Endodermal cell (in vitro differentiated cells): ENCODE measurements at regions not wholly inside any gene's neighbourhood (a gene's known extent, or its start where the extent isn't known, plus 50 kb on each side); places are given as distances from the start of the nearest gene placed in this dataset.

Experiments
- DNase-seq: peaks from one replicate; pipeline ENCODE4 v3.0.0-alpha.2; 2017
- H3K27ac ChIP-seq: 2 replicates; pipeline ENCODE4 v1.5.1; 2013; ENCODE audit warnings: mild to moderate bottlenecking, low read depth, low read length, moderate library complexity
- H3K27me3 ChIP-seq: 2 replicates; pipeline ENCODE4 v1.6.1; 2013; ENCODE audit warnings: mild to moderate bottlenecking, low read length, moderate library complexity; ENCODE audit not compliant: insufficient read depth, control insufficient read depth, poor library complexity, severe bottlenecking
- H3K36me3 ChIP-seq: 2 replicates; pipeline ENCODE4 v1.7.0; 2013; ENCODE audit warnings: mild to moderate bottlenecking, low read length, moderate library complexity; ENCODE audit not compliant: control insufficient read depth, insufficient read depth
- H3K4me1 ChIP-seq: one replicate; pipeline ENCODE4 v1.7.0; 2013; ENCODE audit warnings: low read length; ENCODE audit not compliant: control insufficient read depth, insufficient read depth
- H3K4me3 ChIP-seq: 2 replicates; pipeline ENCODE4 v1.5.1; 2013; ENCODE audit warnings: mild to moderate bottlenecking, low read length, moderate library complexity
- H3K9ac ChIP-seq: 2 replicates; pipeline ENCODE4 v1.6.1; 2013; ENCODE audit warnings: mild to moderate bottlenecking, low read length, moderate library complexity; ENCODE audit not compliant: poor library complexity, severe bottlenecking; ENCODE audit errors: extremely low read depth
- H3K9me3 ChIP-seq: 2 replicates; pipeline ENCODE4 v1.6.1; 2013; ENCODE audit warnings: mild to moderate bottlenecking, low read length, moderate library complexity; ENCODE audit not compliant: control insufficient read depth
- H3K27ac Mint-ChIP-seq: 2 replicates; pipeline ENCODE4 v1.8.0; 2020; ENCODE audit warnings: mixed read lengths
- H3K27me3 Mint-ChIP-seq: 2 replicates; pipeline ENCODE4 v1.8.0; 2021; ENCODE audit warnings: mild to moderate bottlenecking, mixed read lengths; ENCODE audit not compliant: insufficient read depth
- H3K36me3 Mint-ChIP-seq: 2 replicates; pipeline ENCODE4 v1.8.0; 2020; ENCODE audit warnings: low read depth, mixed read lengths
- H3K4me1 Mint-ChIP-seq: 2 replicates; pipeline ENCODE4 v1.8.0; 2020; ENCODE audit warnings: mixed read lengths
- H3K4me3 Mint-ChIP-seq: 2 replicates; pipeline ENCODE4 v1.8.0; 2020; ENCODE audit warnings: mild to moderate bottlenecking, moderate library complexity, mixed read lengths
- H3K9me3 Mint-ChIP-seq: 2 replicates; pipeline ENCODE4 v1.8.0; 2020; ENCODE audit warnings: mild to moderate bottlenecking, mixed read lengths
- WGBS, 2 experiments: methylation state at CpG; one replicate each; pipeline versions ENCODE4 v1.1.5 to v1.1.7; 2013; ENCODE audit warnings: missing lambda C conversion rate in 2 of 2, mixed read lengths in 1 of 2; ENCODE audit not compliant: insufficient coverage in 1 of 2, insufficient read length in 1 of 2; 5-methylcytosine and 5-hydroxymethylcytosine counted together
- TF ChIP-seq, protein P1 (sequence below): fragments of 200-600 bp; sonication (generic); conservative IDR thresholded peaks from 2 replicates; pipeline ENCODE4 v1.5.0; 2021; ENCODE audit warnings: antibody characterized with exemption, mild to moderate bottlenecking

DNA sequence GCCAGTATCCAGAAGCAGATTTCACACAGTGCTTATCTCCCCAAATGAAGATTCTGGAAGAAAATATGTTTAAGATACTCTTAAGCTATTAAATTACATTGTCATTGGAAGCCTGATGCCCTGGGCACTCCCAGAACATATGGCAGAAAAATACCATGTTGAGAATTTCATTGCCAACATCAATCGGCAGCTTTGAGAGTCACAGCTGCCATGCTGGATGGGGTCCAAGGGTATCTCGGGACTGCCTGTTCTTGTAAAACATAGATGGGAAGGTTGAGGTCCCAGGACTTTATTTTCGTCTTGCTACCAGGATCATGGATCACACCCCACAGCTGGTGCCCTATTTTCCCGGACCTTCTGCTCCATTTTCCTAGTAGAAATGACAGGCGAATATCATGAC is 632.5 kb downstream of the SUCLG1 start:
- Histone ChIP-seq H3K27me3 (no peaks in the 10 kb centered on the region), H3K36me3 (no peaks in the 10 kb centered on the region), H3K9ac (no peak overlapping the region), H3K4me3 (no peak overlapping the region), H3K4me1 (no peaks in the 10 kb centered on the region), H3K27ac (no peak overlapping the region), H3K9me3 (no peaks in the 10 kb centered on the region)
- Mint-ChIP-seq H3K27ac (no peak overlapping the region), H3K36me3 (no peaks in the 10 kb centered on the region), H3K27me3 (no peaks in the 10 kb centered on the region), H3K4me1 (peaks cover 10% of the 10 kb centered on the region), H3K4me3 (no peak overlapping the region), H3K9me3 (no peaks in the 10 kb centered on the region)
- TF ChIP-seq, protein P1, sequence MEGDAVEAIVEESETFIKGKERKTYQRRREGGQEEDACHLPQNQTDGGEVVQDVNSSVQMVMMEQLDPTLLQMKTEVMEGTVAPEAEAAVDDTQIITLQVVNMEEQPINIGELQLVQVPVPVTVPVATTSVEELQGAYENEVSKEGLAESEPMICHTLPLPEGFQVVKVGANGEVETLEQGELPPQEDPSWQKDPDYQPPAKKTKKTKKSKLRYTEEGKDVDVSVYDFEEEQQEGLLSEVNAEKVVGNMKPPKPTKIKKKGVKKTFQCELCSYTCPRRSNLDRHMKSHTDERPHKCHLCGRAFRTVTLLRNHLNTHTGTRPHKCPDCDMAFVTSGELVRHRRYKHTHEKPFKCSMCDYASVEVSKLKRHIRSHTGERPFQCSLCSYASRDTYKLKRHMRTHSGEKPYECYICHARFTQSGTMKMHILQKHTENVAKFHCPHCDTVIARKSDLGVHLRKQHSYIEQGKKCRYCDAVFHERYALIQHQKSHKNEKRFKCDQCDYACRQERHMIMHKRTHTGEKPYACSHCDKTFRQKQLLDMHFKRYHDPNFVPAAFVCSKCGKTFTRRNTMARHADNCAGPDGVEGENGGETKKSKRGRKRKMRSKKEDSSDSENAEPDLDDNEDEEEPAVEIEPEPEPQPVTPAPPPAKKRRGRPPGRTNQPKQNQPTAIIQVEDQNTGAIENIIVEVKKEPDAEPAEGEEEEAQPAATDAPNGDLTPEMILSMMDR = no peak
- 89 to 93% methylated on average over 1 to 5 of the region's 5 CpGs for WGBS, 2 experiments
- DNase-seq = no peak

DNA sequence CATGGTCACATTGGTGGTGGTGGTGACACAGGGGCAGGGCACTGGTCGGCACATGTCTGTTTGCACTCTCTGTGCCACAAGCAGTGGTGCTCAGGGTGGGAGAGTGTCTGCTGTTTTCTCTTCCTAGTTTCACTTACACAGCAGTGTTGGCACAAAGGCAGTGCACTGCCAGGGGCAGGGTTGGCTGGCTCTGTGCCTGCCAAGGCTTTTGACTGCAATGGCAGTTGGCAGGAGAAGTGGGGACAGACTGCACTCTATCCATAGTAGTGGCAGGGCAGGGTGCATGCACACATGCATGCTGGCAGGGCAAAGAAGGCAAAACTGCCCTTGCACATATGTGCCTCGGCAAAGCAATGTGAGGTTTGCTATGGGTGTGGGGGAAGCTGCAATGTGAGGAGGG is 635.9 kb downstream of the SUCLG1 start:
- no peak overlapping the region for H3K4me3 ChIP-seq
- WGBS, 2 experiments = 91% methylated on average over 2 of the region's 2 CpGs; no CpG with 5 or more reads in 1 of the 2 experiments
- Mint-ChIP-seq H3K9me3 (no peaks in the 10 kb centered on the region), H3K4me3 (no peak overlapping the region), H3K36me3 (peaks cover 1% of the 10 kb centered on the region), H3K27me3 (no peaks in the 10 kb centered on the region), H3K4me1 (peaks cover 11% of the 10 kb centered on the region), H3K27ac (no peak overlapping the region)
- DNase-seq = no peak
- no peak overlapping the region for H3K27ac ChIP-seq
- TF ChIP-seq, protein P1 = no peak
- H3K36me3 ChIP-seq = no peaks in the 10 kb centered on the region
- H3K27me3 ChIP-seq = no peaks in the 10 kb centered on the region
- no peaks in the 10 kb centered on the region for H3K9me3 ChIP-seq
- no peaks in the 10 kb centered on the region for H3K4me1 ChIP-seq
- H3K9ac ChIP-seq = no peak overlapping the region

DNA sequence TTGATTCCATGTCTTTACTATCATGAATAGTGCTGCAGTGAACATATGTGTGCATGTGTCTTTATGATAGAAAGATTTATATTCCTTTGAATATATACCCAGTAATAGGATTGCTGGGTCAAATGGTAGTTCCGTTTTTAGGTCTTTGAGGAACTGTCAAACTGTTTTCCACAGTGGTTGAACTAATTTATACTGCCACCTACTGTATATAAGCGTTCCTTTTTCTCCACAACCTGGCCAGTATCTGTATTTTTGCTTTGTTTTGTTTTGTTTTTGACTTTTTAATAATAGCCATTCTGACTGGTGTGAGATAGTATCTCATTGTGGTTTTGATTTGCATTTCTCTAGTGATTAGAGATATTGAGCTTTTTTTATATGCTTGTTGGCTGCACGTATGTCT is 641.6 kb downstream of the SUCLG1 start:
- 58% methylated on average over 3 of the region's 3 CpGs; no CpG with 5 or more reads in 1 of the 2 experiments for WGBS, 2 experiments
- no peaks in the 10 kb centered on the region for H3K27me3 ChIP-seq
- DNase-seq = no peak
- Mint-ChIP-seq H3K27ac (peak overlapping the region; percentile 1), H3K4me1 (peaks cover 14% of the 10 kb centered on the region), H3K9me3 (no peaks in the 10 kb centered on the region), H3K4me3 (no peak overlapping the region), H3K36me3 (peaks cover 1% of the 10 kb centered on the region), H3K27me3 (no peaks in the 10 kb centered on the region)
- H3K9me3 ChIP-seq = no peaks in the 10 kb centered on the region
- TF ChIP-seq, protein P1 = peak; percentile 71
- no peak overlapping the region for H3K9ac ChIP-seq
- H3K27ac ChIP-seq = no peak overlapping the region
- H3K36me3 ChIP-seq = no peaks in the 10 kb centered on the region
- H3K4me1 ChIP-seq = no peaks in the 10 kb centered on the region
- H3K4me3 ChIP-seq = no peak overlapping the region
